GM21576 (cell line): ENCODE measurements at regions not wholly inside any gene's neighbourhood (a gene's known extent, or its start where the extent isn't known, plus 50 kb on each side); places are given as distances from the start of the nearest gene placed in this dataset.
A peak's percentile ranks its signal among the peaks of the same experiment; 100 is the strongest.
"Not testable (repeated sequence)": the region's sequence is repeated elsewhere in the genome, so short reads cannot be mapped to it uniquely, and the experiment has no call there.

Source experiments
- ATAC-seq: cut with Tn5 transposase; IDR thresholded peaks from one replicate; pipeline ENCODE4 v1.9.1; 2021; ENCODE audit warnings: mild to moderate bottlenecking, moderate library complexity; ENCODE audit not compliant: unreplicated experiment

GRCh38 chr6:125587666-125588632 lies 161.5 kb upstream of the HEY2 start:
- ATAC-seq: no peak

GRCh38 chr6:125591796-125592195 lies 157.6 kb upstream of the HEY2 start:
- not testable (repeated sequence) for ATAC-seq

GRCh38 chr6:125593746-125594145 lies 155.7 kb upstream of the HEY2 start:
- no peak for ATAC-seq

GRCh38 chr6:125596020-125596419 lies 153.4 kb upstream of the HEY2 start:
- ATAC-seq: no peak

- peak; percentile 54 for ATAC-seq
Observed at GRCh38 chr6:125597411-125598253, 151.8 kb upstream of the HEY2 start.

- no peak for ATAC-seq
Observed at GRCh38 chr6:125598422-125598821, 151.0 kb upstream of the HEY2 start.

GRCh38 chr6:125604257-125604656 lies 145.2 kb upstream of the HEY2 start:
- ATAC-seq: no peak

GRCh38 chr6:125611573-125612344 lies 137.7 kb upstream of the HEY2 start:
- ATAC-seq: no peak

GRCh38 chr6:125612345-125612846 lies 137.0 kb upstream of the HEY2 start:
- no peak for ATAC-seq

GRCh38 chr6:125618629-125619028 lies 130.8 kb upstream of the HEY2 start:
- ATAC-seq: no peak

- ATAC-seq: no peak
Observed at GRCh38 chr6:125623085-125623484, 126.3 kb upstream of the HEY2 start.

GRCh38 chr6:125631165-125631564 lies 118.3 kb upstream of the HEY2 start:
- ATAC-seq: no peak

- ATAC-seq: not testable (repeated sequence)
Observed at GRCh38 chr6:125636011-125636410, 113.4 kb upstream of the HEY2 start.

GRCh38 chr6:125636671-125637070 lies 112.8 kb upstream of the HEY2 start:
- ATAC-seq: no peak

- no peak for ATAC-seq
Observed at GRCh38 chr6:125637207-125637606, 112.2 kb upstream of the HEY2 start.

- no peak for ATAC-seq
Observed at GRCh38 chr6:125639466-125640020, 109.9 kb upstream of the HEY2 start.

GRCh38 chr6:125640441-125641150 lies 108.8 kb upstream of the HEY2 start:
- ATAC-seq: no peak

GRCh38 chr6:125643967-125644661 lies 105.3 kb upstream of the HEY2 start:
- ATAC-seq: not testable (repeated sequence)

- no peak for ATAC-seq
Observed at GRCh38 chr6:125647391-125647790, 102.0 kb upstream of the HEY2 start.
